ENCODE measurements at regions not wholly inside any gene's neighbourhood (a gene's known extent, or its start where the extent isn't known, plus 50 kb on each side); places are given as distances from the start of the nearest gene placed in this dataset.

DNA sequence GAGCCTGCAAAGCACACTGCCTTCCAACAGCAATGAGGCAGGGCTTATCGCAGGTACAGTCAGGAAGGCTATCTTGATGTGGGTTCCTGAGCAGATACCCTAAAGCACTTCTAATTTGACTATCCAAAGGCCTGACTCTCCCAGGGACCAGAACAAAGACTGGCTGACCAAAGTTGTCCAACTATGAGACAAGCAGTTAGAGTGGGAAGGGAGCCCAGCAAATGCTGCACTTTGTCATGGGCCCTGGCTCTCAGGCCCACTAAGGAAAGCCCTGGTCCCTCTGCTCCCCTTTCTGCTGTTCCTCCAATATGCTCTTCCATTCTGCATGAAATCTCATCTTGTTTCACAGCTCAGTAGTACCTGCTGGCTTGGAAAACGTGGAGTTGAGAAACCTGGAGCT is 391.0 kb downstream of the RAB28 start:
- no peaks in the 10 kb centered on the region for H3K36me3 ChIP-seq
- intact Hi-C loops (cut with DNase I; ENCODE audit: low total_unique reads) (no loop called here), in situ Hi-C loops (cut with MboI; ENCODE audit: low sequenced_read_pairs in 4 of 4) (no loop called here)
- H3K9me3 ChIP-seq = no peaks in the 10 kb centered on the region
- H3K27ac ChIP-seq = peak overlapping the region in 1 of 4 donors; percentile 3
- peaks cover 0 to 7% of the 10 kb centered on the region in 2 donors for H3K4me1 ChIP-seq
- DNase-seq = no peak
- TF ChIP-seq POLR2A (IDR thresholded peaks at IDR 0.05) = no peak
- TF ChIP-seq, protein P1, sequence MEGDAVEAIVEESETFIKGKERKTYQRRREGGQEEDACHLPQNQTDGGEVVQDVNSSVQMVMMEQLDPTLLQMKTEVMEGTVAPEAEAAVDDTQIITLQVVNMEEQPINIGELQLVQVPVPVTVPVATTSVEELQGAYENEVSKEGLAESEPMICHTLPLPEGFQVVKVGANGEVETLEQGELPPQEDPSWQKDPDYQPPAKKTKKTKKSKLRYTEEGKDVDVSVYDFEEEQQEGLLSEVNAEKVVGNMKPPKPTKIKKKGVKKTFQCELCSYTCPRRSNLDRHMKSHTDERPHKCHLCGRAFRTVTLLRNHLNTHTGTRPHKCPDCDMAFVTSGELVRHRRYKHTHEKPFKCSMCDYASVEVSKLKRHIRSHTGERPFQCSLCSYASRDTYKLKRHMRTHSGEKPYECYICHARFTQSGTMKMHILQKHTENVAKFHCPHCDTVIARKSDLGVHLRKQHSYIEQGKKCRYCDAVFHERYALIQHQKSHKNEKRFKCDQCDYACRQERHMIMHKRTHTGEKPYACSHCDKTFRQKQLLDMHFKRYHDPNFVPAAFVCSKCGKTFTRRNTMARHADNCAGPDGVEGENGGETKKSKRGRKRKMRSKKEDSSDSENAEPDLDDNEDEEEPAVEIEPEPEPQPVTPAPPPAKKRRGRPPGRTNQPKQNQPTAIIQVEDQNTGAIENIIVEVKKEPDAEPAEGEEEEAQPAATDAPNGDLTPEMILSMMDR (IDR thresholded peaks at IDR 0.05 in 4 of 5, conservative IDR thresholded peaks at IDR 0.05 in 1 of 5) = no peak
- H3K27me3 ChIP-seq = no peaks in the 10 kb centered on the region
- no peak for ATAC-seq
- no peak overlapping the region for H3K4me3 ChIP-seq

DNA sequence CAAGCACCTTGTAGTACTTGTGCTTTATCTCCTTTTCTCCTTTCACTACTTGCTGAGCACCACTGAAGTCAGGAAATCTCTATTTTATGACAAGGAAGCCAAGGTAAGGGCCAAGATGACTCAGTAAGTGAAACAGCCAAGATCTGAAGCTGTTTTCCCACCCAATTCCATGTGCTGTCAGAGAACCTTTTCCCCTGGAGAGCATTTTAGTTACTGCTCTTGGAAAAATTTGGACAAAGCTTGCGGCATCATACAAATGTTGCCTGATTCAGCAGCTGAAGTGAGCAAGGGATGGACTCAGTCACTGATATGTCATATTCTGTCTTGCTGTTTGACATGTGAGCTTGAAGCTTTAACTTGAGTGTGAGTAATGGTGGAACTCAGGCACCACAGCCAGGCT is 391.4 kb downstream of the RAB28 start:
- peak; percentile 79 to 89 for ATAC-seq
- Histone ChIP-seq H3K27me3 (no peaks in the 10 kb centered on the region), H3K27ac (peak overlapping the region in 1 of 4 donors; percentile 3), H3K36me3 (no peaks in the 10 kb centered on the region), H3K4me1 (peaks cover 0 to 7% of the 10 kb centered on the region in 2 donors), H3K4me3 (no peak overlapping the region), H3K9me3 (no peaks in the 10 kb centered on the region)
- TF ChIP-seq, protein P1 (IDR thresholded peaks at IDR 0.05 in 4 of 5, conservative IDR thresholded peaks at IDR 0.05 in 1 of 5) = no peak
- TF ChIP-seq POLR2A (IDR thresholded peaks at IDR 0.05) = no peak
- intact Hi-C loops (cut with DNase I; ENCODE audit: low total_unique reads) = no loop called here
- in situ Hi-C loops (cut with MboI; ENCODE audit: low sequenced_read_pairs in 4 of 4) = no loop called here
- DNase-seq = peak; percentile 10 to 31

DNA sequence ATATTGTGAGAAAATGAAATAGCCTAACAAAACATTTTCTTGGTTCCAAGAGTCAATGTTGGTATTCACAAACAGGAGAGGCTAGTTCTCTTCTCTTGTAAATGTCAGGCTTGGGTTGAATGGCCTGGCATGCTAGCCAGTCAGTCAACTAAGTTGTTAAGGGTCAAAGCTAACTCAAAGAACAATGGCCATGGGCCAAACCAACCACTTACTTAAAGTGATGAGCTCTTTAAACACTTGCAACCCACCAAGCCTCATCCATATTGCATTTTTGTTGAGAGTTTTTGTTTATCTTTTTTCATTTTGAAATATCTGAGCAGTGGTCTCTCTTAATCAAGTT is 394.5 kb downstream of the RAB28 start:
- intact Hi-C loops (cut with DNase I; ENCODE audit: low total_unique reads) = no loop called here
- Histone ChIP-seq H3K27me3 (no peaks in the 10 kb centered on the region), H3K4me1 (peaks cover 0 to 7% of the 10 kb centered on the region in 2 donors), H3K9me3 (no peaks in the 10 kb centered on the region), H3K4me3 (no peak overlapping the region), H3K27ac (no peak overlapping the region), H3K36me3 (no peaks in the 10 kb centered on the region)
- ATAC-seq = no peak
- DNase-seq = no peak
- in situ Hi-C loops (cut with MboI; ENCODE audit: low sequenced_read_pairs in 4 of 4) = no loop called here
- TF ChIP-seq POLR2A (IDR thresholded peaks at IDR 0.05) = no peak
- TF ChIP-seq, protein P1 (IDR thresholded peaks at IDR 0.05 in 4 of 5, conservative IDR thresholded peaks at IDR 0.05 in 1 of 5) = no peak

DNA sequence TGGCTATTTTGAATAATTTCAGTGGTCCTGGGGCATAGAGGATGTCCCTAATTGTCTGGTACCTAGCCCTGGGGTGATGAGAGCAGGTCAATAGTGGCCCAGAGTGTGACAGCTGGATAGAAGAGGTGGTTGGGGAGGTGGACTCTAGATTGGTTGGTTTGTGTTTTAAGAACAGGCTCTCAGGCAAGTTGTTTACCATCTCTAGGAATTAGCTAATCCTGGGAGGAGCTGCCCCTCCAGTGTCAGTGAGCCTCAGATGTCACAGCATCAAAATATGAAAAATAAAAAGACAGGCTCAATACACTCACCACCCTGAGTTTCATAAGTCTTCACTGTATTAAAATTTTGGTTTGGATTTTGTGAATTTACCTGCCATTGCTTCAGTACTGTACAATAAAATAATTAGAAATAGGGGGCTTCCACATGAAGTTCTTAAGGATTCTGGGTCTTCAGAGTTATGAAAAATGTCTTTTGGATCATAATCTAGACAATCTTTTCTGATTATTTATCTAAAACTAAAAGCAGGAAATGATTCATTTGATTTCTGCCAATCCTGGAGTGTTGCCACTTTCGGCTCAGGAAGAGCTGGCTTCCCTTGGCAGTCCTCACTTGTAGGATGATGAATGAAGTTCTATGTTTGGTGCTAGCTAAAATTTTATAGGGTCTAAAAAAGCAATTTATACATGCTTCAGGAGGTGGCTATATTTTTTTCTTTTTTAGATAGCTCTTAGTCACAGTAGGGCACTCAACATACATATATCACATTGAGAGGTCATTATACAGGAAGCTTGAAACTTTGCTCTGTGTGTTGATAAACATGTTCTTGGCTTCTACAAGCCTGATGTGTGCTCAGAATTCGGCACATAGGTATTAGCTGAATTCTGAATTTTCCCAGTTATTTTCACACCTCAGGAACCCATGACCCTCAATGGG is 395.1 kb downstream of the RAB28 start:
- peak overlapping the region in 3 of 4 donors; percentile 26 to 50 (median 40) for H3K27ac ChIP-seq
- H3K9me3 ChIP-seq = no peaks in the 10 kb centered on the region
- H3K4me1 ChIP-seq = peaks cover 0 to 7% of the 10 kb centered on the region in 2 donors
- DNase-seq = no peak
- TF ChIP-seq, protein P1 (IDR thresholded peaks at IDR 0.05 in 4 of 5, conservative IDR thresholded peaks at IDR 0.05 in 1 of 5) = no peak
- no peak for TF ChIP-seq POLR2A (IDR thresholded peaks at IDR 0.05)
- no peaks in the 10 kb centered on the region for H3K27me3 ChIP-seq
- no peak overlapping the region for H3K4me3 ChIP-seq
- intact Hi-C loops (cut with DNase I; ENCODE audit: low total_unique reads) (no loop called here), in situ Hi-C loops (cut with MboI; ENCODE audit: low sequenced_read_pairs in 4 of 4) (no loop called here)
- no peaks in the 10 kb centered on the region for H3K36me3 ChIP-seq
- peak; percentile 42 to 59 for ATAC-seq
